CD4-positive, CD25-positive, alpha-beta regulatory T cell (primary cell): ENCODE measurements at regions not wholly inside any gene's neighbourhood (a gene's known extent, or its start where the extent isn't known, plus 50 kb on each side); places are given as distances from the start of the nearest gene placed in this dataset.

Experiments
- ATAC-seq, 2 donors: fragments of 150-1000 bp; cut with Tn5 transposase; one replicate each; pipeline ENCODE4 v1.10.0; 2021; ENCODE audit warnings: low read depth in 2 of 2, moderate number of reproducible peaks in 2 of 2, moderate library complexity in 1 of 2
- DNase-seq, 3 donors: peaks; one replicate each; pipeline versions ENCODE4 v3.0.0 to v3.0.0-alpha.2; 2012 to 2022; ENCODE audit warnings: mixed read lengths in 1 of 3
- H3K27ac ChIP-seq: one replicate; pipeline ENCODE4 v1.7.0; 2013; ENCODE audit warnings: mild to moderate bottlenecking, low read length; ENCODE audit not compliant: insufficient read depth, poor library complexity, severe bottlenecking
- H3K27me3 ChIP-seq: one replicate; pipeline ENCODE4 v1.7.0; 2013; ENCODE audit warnings: low read length; ENCODE audit not compliant: control insufficient read depth, insufficient read depth
- H3K36me3 ChIP-seq: one replicate; pipeline ENCODE4 v1.7.0; 2013; ENCODE audit warnings: mild to moderate bottlenecking, low read length, moderate library complexity; ENCODE audit not compliant: control insufficient read depth, insufficient read depth
- H3K4me1 ChIP-seq: 2 replicates; pipeline ENCODE4 v1.7.0; 2013; ENCODE audit warnings: mild to moderate bottlenecking, low read length; ENCODE audit not compliant: insufficient read depth, control insufficient read depth, poor library complexity, severe bottlenecking
- H3K4me3 ChIP-seq: one replicate; pipeline ENCODE4 v1.7.0; 2013; ENCODE audit warnings: low read depth, mild to moderate bottlenecking, low read length, moderate library complexity
- H3K9me3 ChIP-seq, 2 experiments: 1 replicate in 1 of 2; 2 replicates in 1 of 2; pipeline ENCODE4 v1.7.0; 2013; ENCODE audit warnings: low read length in 2 of 2, mild to moderate bottlenecking in 1 of 2, moderate library complexity in 1 of 2; ENCODE audit not compliant: control insufficient read depth in 2 of 2
- H3K27ac Mint-ChIP-seq, 3 donors: one replicate each; pipeline ENCODE4 v1.8.0; 2020 to 2022; ENCODE audit warnings: mild to moderate bottlenecking in 3 of 3, mixed read lengths in 3 of 3, moderate library complexity in 2 of 3
- H3K27me3 Mint-ChIP-seq: one replicate; pipeline ENCODE4 v1.8.0; 2022; ENCODE audit warnings: mild to moderate bottlenecking, mixed read lengths
- H3K36me3 Mint-ChIP-seq: one replicate; pipeline ENCODE4 v1.8.0; 2020; ENCODE audit warnings: mixed read lengths
- H3K4me1 Mint-ChIP-seq, 4 donors: one replicate each; pipeline ENCODE4 v1.8.0; 2020 to 2022; ENCODE audit warnings: mixed read lengths in 4 of 4, mild to moderate bottlenecking in 1 of 4
- H3K4me3 Mint-ChIP-seq, 4 donors: one replicate each; pipeline ENCODE4 v1.8.0; 2020 to 2022; ENCODE audit warnings: mild to moderate bottlenecking in 4 of 4, mixed read lengths in 4 of 4, moderate library complexity in 3 of 4
- H3K9me3 Mint-ChIP-seq, 7 donors: one replicate each; pipeline ENCODE4 v1.8.0; 2020 to 2022; ENCODE audit warnings: mixed read lengths in 7 of 7, mild to moderate bottlenecking in 3 of 7, moderate library complexity in 2 of 7

DNA sequence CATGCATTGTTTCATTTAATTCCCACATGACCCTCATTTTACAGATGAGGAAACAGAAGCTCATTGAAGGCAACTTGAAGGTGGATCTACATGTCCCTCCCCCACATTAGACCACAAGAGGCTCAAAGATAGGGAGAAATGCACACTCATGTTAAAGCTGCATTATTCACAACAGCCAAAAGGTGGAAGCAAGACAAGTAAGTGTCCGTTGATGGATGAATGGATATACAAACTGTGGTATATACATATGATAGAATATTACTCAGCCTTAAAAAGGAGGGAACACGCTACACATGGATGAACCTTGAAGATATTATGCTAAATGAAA, 149.7 kb upstream of the JUN start:
- Histone ChIP-seq H3K9me3 (no peaks in the 10 kb centered on the region), H3K4me1 (peaks cover 23% of the 10 kb centered on the region), H3K4me3 (no peak overlapping the region), H3K27me3 (no peaks in the 10 kb centered on the region), H3K27ac (no peak overlapping the region), H3K36me3 (no peaks in the 10 kb centered on the region)
- no peak for DNase-seq
- H3K36me3 Mint-ChIP-seq: peaks cover 4% of the 10 kb centered on the region
- peak overlapping the region in 1 of 3 donors; percentile 76 for H3K27ac Mint-ChIP-seq
- no peak for ATAC-seq
- H3K27me3 Mint-ChIP-seq: peaks cover 10% of the 10 kb centered on the region
- peaks cover 19 to 41% (median 24%) of the 10 kb centered on the region in 4 donors for H3K4me1 Mint-ChIP-seq
- no peaks in the 10 kb centered on the region for H3K9me3 Mint-ChIP-seq
- H3K4me3 Mint-ChIP-seq: no peak overlapping the region

DNA sequence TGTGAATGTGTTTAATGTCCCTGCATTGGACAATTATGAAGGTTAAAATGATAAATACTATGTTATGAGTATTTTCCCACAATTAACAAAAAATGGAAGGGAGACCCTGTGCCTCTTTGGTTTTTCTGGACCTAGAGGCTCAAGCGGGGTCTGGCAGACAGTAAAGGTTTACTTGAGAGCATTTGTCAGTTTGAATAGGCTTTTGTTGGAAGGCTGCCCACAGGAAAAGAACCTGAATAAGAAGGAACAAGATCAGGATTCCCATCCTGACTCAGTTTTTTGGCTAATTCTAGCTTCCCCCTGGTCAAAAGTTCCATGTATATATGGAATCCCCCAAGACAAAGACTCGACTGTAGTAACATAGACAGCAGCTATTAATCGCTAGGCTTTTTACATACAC, 150.9 kb upstream of the JUN start:
- Mint-ChIP-seq H3K27ac (no peak overlapping the region), H3K9me3 (no peaks in the 10 kb centered on the region), H3K4me3 (no peak overlapping the region), H3K4me1 (peaks cover 15 to 37% (median 25%) of the 10 kb centered on the region in 4 donors), H3K27me3 (peaks cover 10% of the 10 kb centered on the region), H3K36me3 (peaks cover 4% of the 10 kb centered on the region)
- Histone ChIP-seq H3K27me3 (no peaks in the 10 kb centered on the region), H3K27ac (no peak overlapping the region), H3K4me3 (no peak overlapping the region), H3K36me3 (no peaks in the 10 kb centered on the region), H3K9me3 (no peaks in the 10 kb centered on the region), H3K4me1 (peaks cover 18% of the 10 kb centered on the region)
- no peak for DNase-seq
- ATAC-seq: no peak

DNA sequence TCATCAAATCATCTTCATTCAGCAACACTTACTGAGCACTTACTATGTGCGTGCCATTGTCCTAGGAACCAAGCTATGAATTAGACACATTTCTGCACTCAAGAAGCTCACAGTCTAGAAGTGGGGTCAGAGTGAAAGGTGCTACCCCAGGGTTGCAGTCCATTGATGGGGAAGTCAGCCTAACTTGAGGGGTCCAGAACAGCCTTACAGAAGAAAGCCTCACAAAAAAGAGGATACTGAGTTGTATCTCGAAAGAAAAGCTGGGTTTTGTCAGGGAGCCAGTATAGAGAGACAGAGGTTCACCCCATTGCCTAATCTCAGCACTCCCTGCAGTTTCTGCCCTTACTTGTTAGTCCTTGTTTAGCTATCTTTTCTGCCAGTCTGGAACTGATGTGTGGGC, 153.1 kb upstream of the JUN start:
- no peak overlapping the region for H3K4me3 ChIP-seq
- no peaks in the 10 kb centered on the region for H3K9me3 Mint-ChIP-seq
- no peak overlapping the region for H3K27ac ChIP-seq
- ATAC-seq (no peak), DNase-seq (no peak)
- peaks cover 10% of the 10 kb centered on the region for H3K27me3 Mint-ChIP-seq
- H3K4me1 ChIP-seq: peaks cover 35% of the 10 kb centered on the region
- H3K4me3 Mint-ChIP-seq: peak overlapping the region in 1 of 4 donors; percentile 53
- peak overlapping the region; percentile 4 to 63 (median 41) for H3K27ac Mint-ChIP-seq
- H3K36me3 Mint-ChIP-seq: peaks cover 4% of the 10 kb centered on the region
- H3K27me3 ChIP-seq: no peaks in the 10 kb centered on the region
- H3K4me1 Mint-ChIP-seq: peaks cover 22 to 52% (median 41%) of the 10 kb centered on the region in 4 donors
- no peaks in the 10 kb centered on the region for H3K9me3 ChIP-seq
- no peaks in the 10 kb centered on the region for H3K36me3 ChIP-seq

DNA sequence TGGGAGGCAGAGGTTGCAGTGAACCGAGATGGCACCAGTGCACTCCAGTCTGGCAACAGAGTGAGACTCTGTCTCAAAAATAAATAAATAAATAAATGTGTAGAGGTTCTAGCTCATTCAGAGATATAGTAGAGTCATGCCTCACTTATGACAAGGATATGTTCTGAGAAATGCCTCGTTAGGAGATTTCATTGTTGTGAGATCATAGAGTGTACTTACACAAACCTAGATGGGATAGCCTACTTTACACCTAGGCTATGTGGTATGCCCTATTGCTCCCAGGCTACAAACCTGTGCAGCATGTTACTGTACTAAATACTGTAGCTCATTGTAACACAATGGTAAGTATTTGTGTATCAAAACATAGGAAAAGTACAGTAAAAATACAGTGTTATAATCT, 155.3 kb upstream of the JUN start:
- DNase-seq: no peak
- H3K4me3 Mint-ChIP-seq: peak overlapping the region in 1 of 4 donors; percentile 25
- H3K4me3 ChIP-seq: no peak overlapping the region
- no peaks in the 10 kb centered on the region for H3K36me3 ChIP-seq
- H3K27ac ChIP-seq: no peak overlapping the region
- peaks cover 29 to 57% (median 48%) of the 10 kb centered on the region in 4 donors for H3K4me1 Mint-ChIP-seq
- no peaks in the 10 kb centered on the region for H3K9me3 Mint-ChIP-seq
- H3K4me1 ChIP-seq: peaks cover 46% of the 10 kb centered on the region
- peaks cover 4% of the 10 kb centered on the region for H3K36me3 Mint-ChIP-seq
- H3K27me3 Mint-ChIP-seq: peaks cover 9% of the 10 kb centered on the region
- H3K9me3 ChIP-seq: no peaks in the 10 kb centered on the region
- no peak for ATAC-seq
- H3K27me3 ChIP-seq: no peaks in the 10 kb centered on the region
- H3K27ac Mint-ChIP-seq: no peak overlapping the region

DNA sequence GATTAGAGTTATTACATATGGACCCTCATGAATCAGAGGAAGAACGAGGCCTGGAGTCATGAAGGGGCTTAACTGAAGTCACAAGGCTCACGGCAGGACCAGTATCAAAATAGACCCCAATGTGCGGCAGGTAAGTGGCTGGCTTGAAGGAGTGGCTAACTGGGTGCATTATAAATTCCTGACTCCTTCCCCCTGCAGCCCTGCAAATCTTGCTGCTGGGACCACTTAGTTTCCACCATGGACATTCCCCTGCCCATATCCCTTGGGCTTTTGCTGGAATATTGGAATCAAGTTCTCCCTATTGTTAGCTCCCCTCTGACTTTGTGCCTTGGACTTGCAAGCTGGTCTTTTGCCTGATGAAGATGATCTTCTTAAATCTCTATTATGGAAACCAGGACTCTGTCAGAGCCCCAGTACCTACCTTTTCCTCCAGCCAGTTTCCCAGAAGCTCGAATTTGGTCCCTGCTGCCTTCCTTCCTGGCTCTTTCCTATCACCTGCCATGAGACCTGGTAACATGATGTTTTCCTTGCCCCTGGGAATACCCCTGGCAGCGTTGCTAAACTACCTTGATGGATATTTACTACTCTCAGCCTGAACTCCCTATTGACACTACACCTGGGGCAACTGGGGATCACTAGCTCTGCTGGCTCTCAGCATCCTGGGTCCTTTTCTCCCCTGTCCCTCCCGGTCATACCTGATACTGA, 156.0 kb upstream of the JUN start:
- H3K27me3 Mint-ChIP-seq: peaks cover 6% of the 10 kb centered on the region
- peaks cover 4% of the 10 kb centered on the region for H3K36me3 Mint-ChIP-seq
- Histone ChIP-seq H3K27ac (no peak overlapping the region), H3K36me3 (no peaks in the 10 kb centered on the region), H3K27me3 (no peaks in the 10 kb centered on the region), H3K4me1 (peaks cover 52% of the 10 kb centered on the region), H3K9me3 (no peaks in the 10 kb centered on the region), H3K4me3 (no peak overlapping the region)
- H3K9me3 Mint-ChIP-seq: peaks cover 0 to 1% (median 0%) of the 10 kb centered on the region in 7 donors
- ATAC-seq: no peak
- peaks cover 31 to 64% (median 52%) of the 10 kb centered on the region in 4 donors for H3K4me1 Mint-ChIP-seq
- DNase-seq: no peak
- peak overlapping the region in 2 of 3 donors; percentile 32 to 69 for H3K27ac Mint-ChIP-seq
- peak overlapping the region in 2 of 4 donors; percentile 1 to 55 for H3K4me3 Mint-ChIP-seq

DNA sequence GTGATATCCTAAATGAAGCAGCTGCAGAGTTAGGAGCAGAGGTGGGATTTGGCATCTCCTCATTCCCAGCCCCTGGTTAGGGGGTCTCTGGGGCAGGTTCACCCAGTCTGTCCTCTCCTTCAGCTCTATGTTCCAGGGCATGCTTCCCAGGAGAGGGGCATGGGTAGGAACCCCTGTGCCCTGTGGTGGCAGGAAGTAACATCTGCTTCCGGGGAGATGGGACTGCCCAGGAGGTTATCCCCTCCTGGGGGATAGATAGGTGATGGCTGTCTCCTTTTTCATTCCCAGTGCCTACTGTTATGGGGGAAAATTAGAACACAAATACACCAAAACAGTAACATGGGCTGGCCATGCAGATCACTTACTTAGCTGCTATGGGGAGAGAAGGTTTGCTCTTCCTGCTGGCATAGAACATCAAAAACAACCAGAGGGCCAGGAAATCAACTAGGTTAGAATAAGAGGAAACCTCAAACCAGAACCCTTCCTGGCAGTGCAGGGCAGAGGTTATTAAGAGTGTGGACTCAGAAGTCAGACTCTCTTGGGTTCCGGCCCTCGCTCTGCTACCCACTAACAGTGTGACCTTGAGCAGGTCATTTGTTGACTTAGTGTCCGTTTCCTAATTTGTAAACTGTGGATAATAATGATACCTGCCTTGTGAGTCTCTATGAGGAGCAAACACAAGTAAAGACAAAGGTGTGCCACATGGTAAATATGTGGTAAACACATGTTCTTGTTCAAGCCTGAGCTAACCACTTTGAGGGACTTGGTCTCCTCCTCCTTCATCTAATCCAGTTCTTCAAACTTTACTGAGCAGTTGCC, 157.8 kb upstream of the JUN start:
- H3K36me3 ChIP-seq: no peaks in the 10 kb centered on the region
- Mint-ChIP-seq H3K9me3 (peaks cover 0 to 3% (median 0%) of the 10 kb centered on the region in 7 donors), H3K4me1 (peaks cover 32 to 68% (median 59%) of the 10 kb centered on the region in 4 donors), H3K27me3 (peaks cover 6% of the 10 kb centered on the region), H3K27ac (peak overlapping the region; percentile 66 to 83 (median 77)), H3K4me3 (peak overlapping the region; percentile 8 to 84 (median 66)), H3K36me3 (no peaks in the 10 kb centered on the region)
- peaks cover 56% of the 10 kb centered on the region for H3K4me1 ChIP-seq
- H3K27ac ChIP-seq: peak overlapping the region; percentile 43
- H3K4me3 ChIP-seq: peak overlapping the region; percentile 66
- no peaks in the 10 kb centered on the region for H3K27me3 ChIP-seq
- DNase-seq: peak in 2 of 3 donors; percentile 64 to 85
- H3K9me3 ChIP-seq: no peaks in the 10 kb centered on the region
- ATAC-seq: peak; percentile 85 to 89

DNA sequence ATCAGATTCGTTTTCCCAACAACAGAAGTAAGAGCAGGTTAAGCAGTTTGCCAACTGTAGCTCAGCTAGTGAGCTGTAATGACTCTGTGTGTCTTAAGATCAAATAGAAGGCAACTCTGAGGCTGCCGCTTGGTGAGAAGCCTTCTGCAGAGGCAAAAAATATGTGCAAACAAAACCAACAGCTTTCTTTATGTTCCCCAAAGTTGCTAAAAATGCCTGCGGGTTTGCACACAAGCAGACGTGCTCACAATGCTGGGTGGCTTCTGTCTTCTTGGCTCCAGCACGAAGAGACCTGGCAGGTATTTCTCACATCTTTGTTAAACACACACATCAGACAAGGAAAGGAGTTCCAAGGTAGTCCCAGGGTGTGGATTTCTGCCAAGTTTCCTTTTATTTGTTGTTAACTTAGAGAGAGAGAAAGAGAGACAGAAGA, 158.9 kb upstream of the JUN start:
- Mint-ChIP-seq H3K4me1 (peaks cover 32 to 66% (median 55%) of the 10 kb centered on the region in 4 donors), H3K27me3 (no peaks in the 10 kb centered on the region), H3K9me3 (peaks cover 0 to 5% (median 0%) of the 10 kb centered on the region in 7 donors), H3K27ac (peak overlapping the region; percentile 46 to 77 (median 60)), H3K36me3 (no peaks in the 10 kb centered on the region), H3K4me3 (peak overlapping the region in 2 of 4 donors; percentile 77 to 84)
- peaks cover 56% of the 10 kb centered on the region for H3K4me1 ChIP-seq
- H3K27me3 ChIP-seq: no peaks in the 10 kb centered on the region
- no peaks in the 10 kb centered on the region for H3K36me3 ChIP-seq
- ATAC-seq: no peak
- no peak overlapping the region for H3K27ac ChIP-seq
- no peaks in the 10 kb centered on the region for H3K9me3 ChIP-seq
- H3K4me3 ChIP-seq: peak overlapping the region; percentile 66
- DNase-seq: peak in 1 of 3 donors; percentile 31
